ENCODE measurements at regions not wholly inside any gene's neighbourhood (a gene's known extent, or its start where the extent isn't known, plus 50 kb on each side); places are given as distances from the start of the nearest gene placed in this dataset.

- H2AFZ ChIP-seq (ENCODE audit: low read length) = no peak overlapping the region
- H3K4me2 ChIP-seq (ENCODE audit: low read depth, low read length) = no peak overlapping the region
- TF ChIP-seq EZH2phosphoT487 (IDR thresholded peaks at IDR 0.05; ENCODE audit: low read length) = no peak
- TF ChIP-seq EZH2 (optimal IDR thresholded peaks at IDR 0.05; ENCODE audit: low read depth, low read length) = no peak
- TF ChIP-seq, protein P1, sequence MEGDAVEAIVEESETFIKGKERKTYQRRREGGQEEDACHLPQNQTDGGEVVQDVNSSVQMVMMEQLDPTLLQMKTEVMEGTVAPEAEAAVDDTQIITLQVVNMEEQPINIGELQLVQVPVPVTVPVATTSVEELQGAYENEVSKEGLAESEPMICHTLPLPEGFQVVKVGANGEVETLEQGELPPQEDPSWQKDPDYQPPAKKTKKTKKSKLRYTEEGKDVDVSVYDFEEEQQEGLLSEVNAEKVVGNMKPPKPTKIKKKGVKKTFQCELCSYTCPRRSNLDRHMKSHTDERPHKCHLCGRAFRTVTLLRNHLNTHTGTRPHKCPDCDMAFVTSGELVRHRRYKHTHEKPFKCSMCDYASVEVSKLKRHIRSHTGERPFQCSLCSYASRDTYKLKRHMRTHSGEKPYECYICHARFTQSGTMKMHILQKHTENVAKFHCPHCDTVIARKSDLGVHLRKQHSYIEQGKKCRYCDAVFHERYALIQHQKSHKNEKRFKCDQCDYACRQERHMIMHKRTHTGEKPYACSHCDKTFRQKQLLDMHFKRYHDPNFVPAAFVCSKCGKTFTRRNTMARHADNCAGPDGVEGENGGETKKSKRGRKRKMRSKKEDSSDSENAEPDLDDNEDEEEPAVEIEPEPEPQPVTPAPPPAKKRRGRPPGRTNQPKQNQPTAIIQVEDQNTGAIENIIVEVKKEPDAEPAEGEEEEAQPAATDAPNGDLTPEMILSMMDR (IDR thresholded peaks at IDR 0.05; ENCODE audit: low read length) = no peak
- H3K9me3 ChIP-seq (replicated peaks; ENCODE audit: insufficient read depth, low read length) = no peaks in the 10 kb centered on the region
- no peak for DNase-seq
- no peak overlapping the region for H3K9ac ChIP-seq (ENCODE audit: low read length)
- no peak overlapping the region for H3K27ac ChIP-seq (ENCODE audit: low read length)
- H3K36me3 ChIP-seq (replicated peaks; ENCODE audit: insufficient read depth, low read length) = no peaks in the 10 kb centered on the region
- no peaks in the 10 kb centered on the region for H4K20me1 ChIP-seq (ENCODE audit: insufficient read depth, low read length)
- H3K4me3 ChIP-seq (ENCODE audit: low read length) = no peak overlapping the region
- no peaks in the 10 kb centered on the region for H3K27me3 ChIP-seq (replicated peaks; ENCODE audit: insufficient read depth, low read length)
- no peaks in the 10 kb centered on the region for H3K4me1 ChIP-seq (ENCODE audit: low read length)
- H3K79me2 ChIP-seq (ENCODE audit: low read length) = no peaks in the 10 kb centered on the region
- H3K9me2 ChIP-seq (replicated peaks; ENCODE audit: insufficient read depth, low read length) = no peaks in the 10 kb centered on the region
- H3F3A ChIP-seq (ENCODE audit: insufficient read depth, low read length) = no peaks in the 10 kb centered on the region
Measured at GRCh38 chr15:69734699-69735098, 282.1 kb downstream of the RPLP1 start.

DNA sequence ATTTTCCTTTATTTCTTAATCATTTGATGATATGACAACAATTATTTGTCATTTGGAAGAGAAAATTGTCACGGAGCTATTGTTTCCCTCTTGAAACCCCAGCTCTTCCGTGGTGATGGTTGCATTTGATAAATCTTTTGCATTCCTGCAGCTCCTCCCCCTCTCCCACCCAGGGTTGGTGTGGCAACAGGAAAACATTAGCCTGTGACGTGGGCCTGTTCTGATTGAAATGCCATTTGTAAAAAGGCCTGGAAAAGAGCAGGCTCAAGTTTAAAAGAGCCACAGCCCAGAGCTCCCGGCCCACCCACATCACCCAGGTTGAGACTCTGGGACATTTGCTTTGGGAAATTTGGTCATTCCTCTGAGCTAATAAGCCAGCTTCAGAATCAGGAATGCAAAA, 282.5 kb downstream of the RPLP1 start:
- Histone ChIP-seq H3K9me3 (replicated peaks; ENCODE audit: insufficient read depth, low read length) (no peaks in the 10 kb centered on the region), H3K9ac (ENCODE audit: low read length) (no peak overlapping the region), H3K4me1 (ENCODE audit: low read length) (no peaks in the 10 kb centered on the region), H3K36me3 (replicated peaks; ENCODE audit: insufficient read depth, low read length) (no peaks in the 10 kb centered on the region), H3K27me3 (replicated peaks; ENCODE audit: insufficient read depth, low read length) (no peaks in the 10 kb centered on the region), H3K79me2 (ENCODE audit: low read length) (no peaks in the 10 kb centered on the region), H3F3A (ENCODE audit: insufficient read depth, low read length) (no peaks in the 10 kb centered on the region), H3K27ac (ENCODE audit: low read length) (no peak overlapping the region), H2AFZ (ENCODE audit: low read length) (no peak overlapping the region), H3K9me2 (replicated peaks; ENCODE audit: insufficient read depth, low read length) (no peaks in the 10 kb centered on the region), H3K4me2 (ENCODE audit: low read depth, low read length) (no peak overlapping the region), H3K4me3 (ENCODE audit: low read length) (no peak overlapping the region), H4K20me1 (ENCODE audit: insufficient read depth, low read length) (no peaks in the 10 kb centered on the region)
- TF ChIP-seq, protein P1 (IDR thresholded peaks at IDR 0.05; ENCODE audit: low read length) = no peak
- no peak for TF ChIP-seq EZH2phosphoT487 (IDR thresholded peaks at IDR 0.05; ENCODE audit: low read length)
- no peak for TF ChIP-seq EZH2 (optimal IDR thresholded peaks at IDR 0.05; ENCODE audit: low read depth, low read length)
- DNase-seq = no peak

- H3K27ac ChIP-seq (ENCODE audit: low read length) = no peak overlapping the region
- H3F3A ChIP-seq (ENCODE audit: insufficient read depth, low read length) = no peaks in the 10 kb centered on the region
- H3K4me2 ChIP-seq (ENCODE audit: low read depth, low read length) = no peak overlapping the region
- H4K20me1 ChIP-seq (ENCODE audit: insufficient read depth, low read length) = no peaks in the 10 kb centered on the region
- no peak overlapping the region for H3K9ac ChIP-seq (ENCODE audit: low read length)
- H3K9me3 ChIP-seq (replicated peaks; ENCODE audit: insufficient read depth, low read length) = no peaks in the 10 kb centered on the region
- H3K36me3 ChIP-seq (replicated peaks; ENCODE audit: insufficient read depth, low read length) = no peaks in the 10 kb centered on the region
- no peaks in the 10 kb centered on the region for H3K79me2 ChIP-seq (ENCODE audit: low read length)
- H3K27me3 ChIP-seq (replicated peaks; ENCODE audit: insufficient read depth, low read length) = no peaks in the 10 kb centered on the region
- DNase-seq = no peak
- no peaks in the 10 kb centered on the region for H3K9me2 ChIP-seq (replicated peaks; ENCODE audit: insufficient read depth, low read length)
- no peaks in the 10 kb centered on the region for H3K4me1 ChIP-seq (ENCODE audit: low read length)
- no peak overlapping the region for H3K4me3 ChIP-seq (ENCODE audit: low read length)
- H2AFZ ChIP-seq (ENCODE audit: low read length) = no peak overlapping the region
- TF ChIP-seq EZH2 (optimal IDR thresholded peaks at IDR 0.05; ENCODE audit: low read depth, low read length) = no peak
- TF ChIP-seq EZH2phosphoT487 (IDR thresholded peaks at IDR 0.05; ENCODE audit: low read length) = no peak
- TF ChIP-seq, protein P1 (IDR thresholded peaks at IDR 0.05; ENCODE audit: low read length) = no peak
Measured at GRCh38 chr15:69736161-69736560, 283.5 kb downstream of the RPLP1 start.

All from MM.1S (cell line).